ENCODE measurements at regions not wholly inside any gene's neighbourhood (a gene's known extent, or its start where the extent isn't known, plus 50 kb on each side); places are given as distances from the start of the nearest gene placed in this dataset.

- no peak for TF ChIP-seq CTCF (IDR thresholded peaks at IDR 0.05)
- TF ChIP-seq POLR2A (IDR thresholded peaks at IDR 0.05), result no peak
These were observed 440.9 kb upstream of the CCDC54 start for GRCh38 chr3:106936337-106936736.
